ENCODE measurements at regions not wholly inside any gene's neighbourhood (a gene's known extent, or its start where the extent isn't known, plus 50 kb on each side); places are given as distances from the start of the nearest gene placed in this dataset.

GRCh38 chr12:23113781-23114180, 488.8 kb downstream of the ETNK1 start (continued):
- TF ChIP-seq ZSCAN4 (tag by site-specific recombination; IDR thresholded peaks at IDR 0.05): no peak

- no peak for TF ChIP-seq ZNF112 (tag by site-specific recombination; IDR thresholded peaks at IDR 0.05)
- TF ChIP-seq ZBTB8A (tag by site-specific recombination; IDR thresholded peaks at IDR 0.05): no peak
- no peak for TF ChIP-seq ZNF560 (tag by site-specific recombination; IDR thresholded peaks at IDR 0.05; ENCODE audit: borderline replicate concordance)
- no peak for TF ChIP-seq ZNF18 (tag by site-specific recombination; IDR thresholded peaks at IDR 0.05)
- no peak for TF ChIP-seq ZNF184 (tag by site-specific recombination; IDR thresholded peaks at IDR 0.05)
- TF ChIP-seq ZNF776 (tag by site-specific recombination; IDR thresholded peaks at IDR 0.05; ENCODE audit: borderline replicate concordance): no peak
- no peak for TF ChIP-seq AEBP2 (tag by site-specific recombination; IDR thresholded peaks at IDR 0.05; ENCODE audit: borderline replicate concordance)
- TF ChIP-seq ZNF148 (tag by site-specific recombination; IDR thresholded peaks at IDR 0.05; ENCODE audit: borderline replicate concordance): no peak
- no peak for TF ChIP-seq ZNF416 (tag by site-specific recombination; IDR thresholded peaks at IDR 0.05)
- no peak for TF ChIP-seq WT1 (tag by site-specific recombination; IDR thresholded peaks at IDR 0.05)
- TF ChIP-seq ZNF211 (tag by site-specific recombination; IDR thresholded peaks at IDR 0.05; ENCODE audit: low read depth): no peak
- no peak for TF ChIP-seq PATZ1 (tag by site-specific recombination; IDR thresholded peaks at IDR 0.05)
- TF ChIP-seq ZNF692 (tag by site-specific recombination; IDR thresholded peaks at IDR 0.05): no peak
- no peak for TF ChIP-seq ZNF121 (tag by site-specific recombination; IDR thresholded peaks at IDR 0.05)
- no peak for TF ChIP-seq TCF7L2 (IDR thresholded peaks at IDR 0.05; ENCODE audit: borderline replicate concordance, low read depth, low read length)
- no peak for TF ChIP-seq SETDB1 (IDR thresholded peaks at IDR 0.05; ENCODE audit: insufficient read length, low read length)
- TF ChIP-seq ZNF366 (tag by site-specific recombination; conservative IDR thresholded peaks at IDR 0.05): no peak
- no peak for TF ChIP-seq ZNF362 (tag by site-specific recombination; IDR thresholded peaks at IDR 0.05)
- no peak for TF ChIP-seq ZNF311 (tag by site-specific recombination; IDR thresholded peaks at IDR 0.05; ENCODE audit: borderline replicate concordance)
- no peak for TF ChIP-seq ZNF585B (tag by site-specific recombination; IDR thresholded peaks at IDR 0.05)
- Histone ChIP-seq H3K36me3 (ENCODE audit: control insufficient read depth in 2 of 2, insufficient read depth in 1 of 2, low read length in 2 of 2) (no peaks in the 10 kb centered on the region), H3K4me1 (ENCODE audit: control insufficient read depth, insufficient read depth, low read length) (no peaks in the 10 kb centered on the region), H3K27ac (ENCODE audit: extremely low read depth, low read depth, low read length) (no peak overlapping the region), H3K4me3 (ENCODE audit: low read depth, low read length) (no peak overlapping the region), H3K9me3 (ENCODE audit: control insufficient read depth, insufficient read depth, low read depth, low read length) (no peaks in the 10 kb centered on the region)
- CTCF ChIA-PET: interaction anchor here (0.7 kb wide), 1 partner anchor 306 kb away, joined by 3 read pairs; no protein-coding TSS in a partner anchor
- POLR2A ChIA-PET: no interaction called here
Measured at GRCh38 chr12:23115984-23116383, 491.0 kb downstream of the ETNK1 start.
